Colon (tissue), 2 donors: ENCODE measurements at regions not wholly inside any gene's neighbourhood (a gene's known extent, or its start where the extent isn't known, plus 50 kb on each side); places are given as distances from the start of the nearest gene placed in this dataset.
"Not testable (repeated sequence)": the region's sequence is repeated elsewhere in the genome, so short reads cannot be mapped to it uniquely, and the experiment has no call there.

Source experiments
- FAIRE-seq: peaks from 2 replicates; lab custom pipeline; 2012; peaks lifted over from hg19 to GRCh38; lab: Jason Lieb, UNC
- donor health status: control.
- donor health status: control.

DNA sequence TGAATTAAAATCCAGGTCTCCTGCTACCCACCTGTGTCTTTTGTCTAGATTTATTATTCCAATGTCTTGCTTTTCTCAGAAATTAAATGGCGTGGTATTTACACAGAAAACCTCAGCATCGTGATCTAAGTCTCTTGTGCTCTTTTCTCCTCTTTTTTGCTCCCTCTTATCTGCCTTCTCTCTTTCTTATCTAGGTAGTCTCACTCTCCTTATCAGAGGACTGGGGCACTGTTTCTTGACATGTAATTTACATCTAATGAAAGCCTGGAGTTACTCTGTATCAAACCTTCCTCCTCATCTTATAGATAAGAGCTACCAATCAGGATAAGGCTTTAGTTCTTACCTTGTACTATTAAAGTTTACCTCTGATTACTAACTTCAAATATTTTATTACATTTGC, 933.8 kb downstream of the TLE1 start:
- no peak for FAIRE-seq

DNA sequence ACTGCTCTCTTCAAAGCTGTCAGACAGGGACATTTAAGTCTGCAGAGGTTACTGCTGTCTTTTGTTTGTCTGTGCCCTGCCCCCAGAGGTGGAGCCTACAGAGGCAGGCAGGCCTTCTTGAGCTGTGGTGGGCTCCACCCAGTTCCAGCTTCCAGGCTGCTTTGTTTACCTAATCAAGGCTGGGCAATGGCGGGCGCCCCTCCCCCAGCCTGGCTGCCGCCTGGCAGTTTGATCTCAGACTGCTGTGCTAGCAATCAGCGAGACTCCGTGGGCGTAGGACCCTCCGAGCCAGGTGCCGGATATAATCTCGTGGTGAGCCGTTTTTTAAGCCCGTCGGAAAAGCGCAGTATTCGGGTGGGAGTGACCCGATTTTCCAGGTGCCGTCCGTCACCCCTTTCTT, 942.3 kb downstream of the TLE1 start:
- FAIRE-seq: not testable (repeated sequence)

DNA sequence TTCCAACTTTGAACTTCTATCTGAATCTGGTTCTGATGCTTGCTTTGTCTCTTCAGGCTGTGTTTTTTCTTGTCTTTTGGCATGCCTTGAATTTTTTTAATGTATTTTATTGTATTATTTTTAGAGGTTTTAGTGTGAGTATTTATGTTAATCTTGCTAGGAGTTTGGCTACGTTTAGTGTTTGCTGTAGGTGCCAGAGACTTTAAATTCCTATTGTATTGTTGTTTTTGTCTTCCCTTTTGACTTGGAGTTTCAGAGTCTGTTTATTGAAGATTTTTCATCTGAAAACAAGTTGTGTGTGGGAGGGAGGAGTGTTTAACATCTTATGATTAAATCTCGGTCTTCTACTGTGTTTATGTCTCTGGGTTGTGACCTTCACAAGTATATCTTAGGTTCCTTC, 956.8 kb downstream of the TLE1 start:
- no peak for FAIRE-seq

DNA sequence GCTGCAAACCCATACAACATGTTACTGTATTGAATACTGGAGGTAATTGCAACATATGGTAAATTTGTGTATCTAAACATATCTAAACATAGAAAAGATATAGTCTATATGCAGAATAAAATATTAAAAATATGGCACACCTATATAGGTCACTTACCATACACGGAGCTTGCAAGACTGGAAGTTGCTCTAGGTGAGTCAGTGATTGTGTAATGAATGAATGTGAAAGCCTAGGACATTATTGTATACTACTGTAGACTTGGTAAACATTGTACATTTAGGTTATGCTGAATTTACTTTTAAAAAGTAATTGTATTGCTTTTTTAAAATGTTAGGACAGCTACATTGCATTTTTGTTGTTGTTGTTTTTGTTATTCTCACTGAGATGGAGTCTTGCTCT, 968.8 kb downstream of the TLE1 start:
- FAIRE-seq: no peak

DNA sequence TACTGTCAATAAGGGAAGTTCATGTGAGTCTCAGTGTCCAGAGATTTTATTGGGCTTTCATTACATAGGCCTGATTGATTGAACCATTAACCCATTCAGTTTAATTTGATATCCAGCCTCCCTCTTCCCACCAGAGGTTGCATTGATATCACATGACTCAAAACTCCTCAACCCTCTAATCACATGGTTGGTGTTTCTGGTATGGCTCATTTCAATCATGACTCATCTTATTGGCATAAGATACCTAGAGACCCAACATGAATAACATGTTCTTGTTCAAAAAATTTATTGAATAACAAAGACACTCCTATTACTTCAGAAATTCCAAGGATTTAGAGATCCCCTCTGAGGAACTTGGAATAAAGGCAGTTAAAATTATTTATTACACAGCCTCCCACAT, 982.2 kb downstream of the TLE1 start:
- no peak for FAIRE-seq

DNA sequence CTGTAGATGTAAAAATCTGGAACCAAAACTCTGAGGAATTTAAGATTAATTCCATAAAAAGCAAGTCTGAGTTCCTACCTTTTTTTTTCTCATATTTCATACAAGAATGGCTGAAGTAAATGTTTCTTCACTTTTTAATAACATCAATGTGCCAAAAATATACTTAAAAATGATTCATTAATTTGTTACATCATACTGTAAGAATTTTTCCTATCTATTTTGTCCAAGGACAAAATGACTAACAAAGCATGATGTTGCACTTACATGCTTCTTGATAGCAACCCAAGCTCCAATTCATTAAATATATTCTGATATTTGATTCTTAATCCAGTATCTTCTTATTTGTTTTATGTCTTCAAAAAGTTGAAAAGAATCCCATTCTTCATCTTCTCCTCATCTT, 988.3 kb downstream of the TLE1 start:
- no peak for FAIRE-seq

DNA sequence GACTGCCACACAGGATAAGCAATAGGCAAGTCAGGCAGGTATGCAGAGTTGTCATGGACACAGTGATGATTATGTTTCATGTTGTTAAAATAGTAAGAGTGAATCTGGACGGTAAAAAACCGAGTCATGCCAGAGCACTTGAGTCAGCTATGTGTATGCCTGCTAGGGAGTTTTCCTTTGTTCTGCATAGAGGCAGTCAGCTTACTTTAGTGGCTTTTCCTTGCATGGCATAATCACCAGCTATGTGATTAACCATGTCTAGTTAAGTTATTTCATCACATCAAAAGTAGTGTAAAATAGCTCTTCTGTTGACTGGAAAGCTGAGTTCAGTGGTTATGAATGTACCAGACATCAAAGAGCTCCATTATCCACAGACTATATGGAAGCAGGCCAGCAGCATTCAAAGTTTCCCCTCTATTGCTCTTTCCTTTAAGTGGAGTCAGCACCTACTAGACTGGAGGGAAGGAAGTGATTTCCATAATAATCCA, 989.8 kb downstream of the TLE1 start:
- FAIRE-seq: no peak

DNA sequence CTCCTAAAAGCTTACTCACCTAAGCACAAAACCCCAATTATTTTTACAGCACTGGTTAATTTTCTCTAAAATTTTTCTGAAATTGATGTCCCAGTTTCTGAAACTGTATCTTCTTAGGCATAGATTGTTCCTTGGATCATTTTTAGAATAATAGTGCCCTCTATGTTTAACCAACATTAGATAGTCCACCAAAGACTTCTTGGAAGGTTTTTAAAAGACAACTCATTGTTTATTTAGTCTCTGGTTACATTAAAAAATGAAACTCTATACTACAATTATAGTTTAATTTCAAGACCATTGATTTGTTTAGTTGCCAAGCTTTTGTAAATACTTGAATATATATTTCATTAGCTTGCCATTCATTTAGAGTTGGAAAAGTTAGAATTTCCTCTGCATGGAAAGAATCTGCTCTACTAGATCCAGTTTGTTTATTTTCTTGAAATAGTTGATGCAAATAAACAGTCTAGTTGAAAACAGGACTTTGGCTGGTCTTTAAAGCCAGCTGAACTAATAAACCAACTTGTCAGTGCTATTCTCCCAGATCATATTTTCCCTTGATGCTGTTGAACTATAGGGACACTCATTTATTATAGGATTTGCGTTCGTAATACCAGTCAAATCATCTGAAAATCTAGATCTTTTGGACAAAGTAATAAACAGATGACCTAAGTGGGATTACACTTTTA, 990.5 kb downstream of the TLE1 start:
- no peak for FAIRE-seq

DNA sequence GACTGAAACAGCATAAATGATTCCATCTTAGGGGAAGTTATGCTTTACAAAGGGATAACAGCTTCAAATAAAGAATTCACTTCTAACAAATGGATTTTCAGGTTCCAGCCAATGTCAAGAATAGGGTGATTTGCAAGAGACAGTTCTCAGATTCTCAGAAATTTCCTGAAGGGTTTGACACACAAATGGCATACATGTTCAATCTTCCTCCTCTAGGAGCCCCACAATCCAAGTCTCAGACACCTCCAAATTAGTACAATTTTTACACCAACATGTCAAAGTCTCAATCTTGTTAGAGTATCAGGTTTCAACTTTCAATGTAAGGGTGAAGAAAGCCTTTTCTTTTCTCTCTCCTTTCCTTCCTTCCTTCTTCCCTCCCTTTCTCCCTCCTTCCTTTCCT, 996.6 kb downstream of the TLE1 start:
- no peak for FAIRE-seq

DNA sequence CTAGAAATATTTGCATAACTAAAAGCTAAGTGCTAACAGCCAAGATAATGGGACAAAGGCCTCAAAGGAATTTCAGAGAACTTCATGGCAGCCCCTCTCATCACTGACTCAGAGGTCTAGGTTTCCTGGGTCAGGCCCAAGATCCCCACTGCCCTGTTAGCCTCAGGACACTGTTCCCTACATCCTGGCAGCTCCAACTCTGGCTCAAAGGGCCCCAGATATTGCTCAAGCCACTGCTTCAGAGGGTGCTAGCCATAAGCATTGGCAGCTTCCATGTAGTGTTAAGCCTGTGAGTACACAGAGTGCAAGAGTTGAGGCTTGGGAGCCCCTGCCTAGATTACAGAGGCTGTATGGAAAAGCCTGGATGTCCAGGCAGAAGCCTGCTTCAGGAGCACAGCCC, 998.1 kb downstream of the TLE1 start:
- FAIRE-seq: no peak

DNA sequence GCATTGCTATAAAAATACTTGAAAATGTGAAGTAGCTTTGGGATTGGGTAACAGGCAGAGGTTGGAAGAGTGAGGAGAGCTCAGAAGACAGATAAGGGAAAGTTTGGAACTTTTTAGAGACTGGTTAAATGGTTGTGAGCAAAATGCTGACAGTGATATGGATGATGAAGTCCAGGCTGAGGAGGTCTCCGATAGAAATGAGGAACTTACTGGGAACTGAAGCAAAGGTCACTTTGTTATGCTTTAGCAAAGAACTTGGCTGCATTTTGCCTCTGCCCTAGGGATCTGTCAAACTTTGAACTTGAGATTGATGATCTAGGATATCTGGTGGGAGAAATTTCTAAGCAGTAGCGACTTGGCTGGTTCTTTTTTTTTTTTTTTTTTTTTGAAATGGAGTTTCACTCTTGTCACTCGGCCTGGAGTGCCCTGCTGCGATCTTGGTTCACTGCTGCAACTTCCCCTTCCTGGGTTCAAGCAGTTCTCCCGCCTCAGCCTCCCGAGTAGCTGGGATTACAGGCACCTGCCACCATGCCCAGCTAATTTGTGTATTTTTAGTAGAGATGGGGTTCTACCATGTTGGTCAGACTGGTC, 998.9 kb downstream of the TLE1 start:
- no peak for FAIRE-seq

DNA sequence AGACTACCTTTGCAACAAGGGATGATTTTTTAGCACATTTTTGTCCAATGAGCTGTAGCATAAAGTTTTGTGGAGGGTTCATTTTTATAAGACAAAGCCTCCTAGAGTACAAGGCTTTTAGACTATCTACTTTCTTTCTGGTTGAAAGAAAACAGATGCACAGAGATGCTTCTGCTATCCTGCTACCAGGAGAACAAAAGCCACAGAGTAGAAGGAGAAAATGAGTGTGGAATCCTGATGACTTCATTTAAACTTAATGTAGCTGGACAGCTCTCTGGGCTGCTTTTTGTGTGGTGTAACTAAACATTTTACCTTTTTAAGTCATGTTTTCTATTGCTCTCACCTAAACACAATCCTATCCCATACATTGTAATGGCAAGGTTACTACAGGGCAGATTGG, 1009.4 kb downstream of the TLE1 start:
- no peak for FAIRE-seq

DNA sequence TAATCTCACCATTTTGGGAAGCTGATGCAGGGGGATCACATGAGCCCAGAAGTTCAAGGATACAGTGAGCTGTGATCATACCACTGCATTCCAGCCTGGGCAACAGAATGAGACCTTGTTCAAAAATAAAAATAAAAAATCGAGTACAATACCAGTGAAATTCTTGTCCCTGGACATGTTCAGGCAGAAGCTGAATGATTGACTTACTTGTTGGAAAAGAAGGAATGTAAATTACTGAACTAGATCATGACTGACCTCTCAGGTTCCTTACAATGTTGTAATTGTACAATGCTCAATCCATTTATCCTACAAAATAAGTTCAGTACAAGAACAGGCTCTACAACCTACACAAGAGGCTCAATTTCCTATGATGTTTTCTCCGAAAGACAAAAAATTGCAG, 1010.4 kb downstream of the TLE1 start:
- FAIRE-seq: no peak

DNA sequence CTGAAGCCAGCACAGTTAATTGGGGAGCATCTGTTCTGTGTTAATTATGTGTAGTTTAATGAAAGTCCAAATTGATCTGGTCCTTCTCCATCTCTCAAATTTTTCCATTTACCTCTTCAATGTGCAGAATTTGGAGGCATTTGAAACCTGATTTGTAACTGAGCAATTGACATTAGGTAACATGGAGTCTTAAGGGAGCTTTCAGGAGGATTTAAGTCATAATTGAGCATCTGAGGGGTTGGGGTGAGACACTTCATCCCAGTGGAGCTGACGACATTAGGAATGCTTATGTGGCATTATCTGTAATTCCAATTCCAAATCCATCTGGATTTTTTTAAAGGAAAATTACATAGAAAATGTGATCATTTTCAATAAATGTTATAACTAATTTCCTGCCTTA, 1015.9 kb downstream of the TLE1 start:
- FAIRE-seq: no peak

DNA sequence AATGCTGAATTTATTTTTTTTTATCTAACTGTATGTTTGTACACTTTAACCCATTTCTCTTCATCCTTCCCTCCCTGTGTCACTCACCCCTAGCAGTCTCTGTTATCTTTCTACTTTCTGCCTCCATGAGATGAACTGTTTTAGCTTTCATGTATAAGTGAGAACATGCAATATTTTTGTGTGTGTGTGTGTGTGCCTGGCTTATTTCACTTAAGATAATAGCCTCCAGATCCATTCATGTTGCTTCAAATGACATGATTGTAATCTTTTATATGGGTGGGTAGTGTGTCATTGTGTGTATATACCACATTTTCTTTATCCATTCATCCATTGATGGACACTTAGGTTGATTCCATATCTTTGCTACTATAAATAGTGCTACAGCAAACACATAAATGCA, 1023.9 kb downstream of the TLE1 start:
- FAIRE-seq: no peak

DNA sequence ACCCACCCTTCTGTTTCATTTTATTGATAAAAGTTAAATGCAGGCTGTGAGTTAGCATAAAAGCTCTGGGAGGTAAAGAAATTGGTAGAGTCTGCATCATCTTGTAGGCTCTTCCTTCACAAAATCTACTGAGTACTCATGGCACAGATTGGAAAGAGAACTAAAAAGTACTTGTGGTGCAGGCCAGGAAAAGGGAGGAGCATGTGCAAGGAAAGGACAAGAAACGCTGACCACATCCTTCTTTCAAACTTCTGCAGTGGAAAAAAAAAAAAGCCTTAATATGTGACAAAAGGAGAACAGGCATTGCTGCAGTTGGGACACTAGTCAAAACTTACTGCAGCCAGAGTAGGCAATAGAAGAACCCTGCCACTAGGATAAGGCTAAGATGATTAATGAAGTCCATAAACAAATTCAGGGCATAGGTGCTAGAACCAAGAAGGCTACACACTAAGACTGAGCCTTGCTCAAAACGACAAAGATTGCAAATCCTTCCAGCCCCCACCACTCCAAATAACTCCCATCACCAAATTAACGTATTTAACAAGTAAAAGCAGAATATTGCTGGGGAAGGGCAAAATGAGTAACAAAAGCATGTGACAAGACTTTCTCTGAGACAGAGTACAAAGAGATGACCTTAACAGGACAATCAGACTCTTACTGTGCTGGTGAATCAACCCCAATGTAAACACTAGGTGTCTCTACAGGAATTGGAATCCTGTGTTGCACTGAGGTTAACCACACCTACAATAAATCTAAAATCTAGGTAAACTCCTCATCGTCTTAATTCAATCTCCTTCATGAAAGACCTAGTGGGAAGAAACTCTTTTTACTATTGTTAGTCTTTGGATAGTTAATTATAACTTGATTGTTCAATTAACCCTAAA, 1024.8 kb downstream of the TLE1 start:
- no peak for FAIRE-seq

DNA sequence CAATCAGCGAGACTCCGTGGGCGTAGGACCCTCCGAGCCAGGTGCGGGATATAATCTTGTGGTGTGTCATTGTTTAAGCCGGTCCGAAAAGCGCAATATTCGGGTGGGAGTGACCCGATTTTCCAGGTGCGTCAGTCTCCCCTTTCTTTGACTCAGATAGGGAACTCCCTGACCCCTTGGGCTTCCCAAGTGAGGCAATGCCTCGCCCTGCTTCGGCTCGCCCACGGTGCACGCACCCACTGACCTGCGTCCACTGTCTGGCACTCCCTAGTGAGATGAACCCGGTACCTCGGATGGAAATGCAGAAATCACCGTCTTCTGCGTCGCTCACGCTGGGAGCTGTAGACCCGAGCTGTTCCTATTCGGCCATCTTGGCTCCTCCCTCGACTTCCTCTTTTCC, 1029.6 kb downstream of the TLE1 start:
- FAIRE-seq: not testable (repeated sequence)

DNA sequence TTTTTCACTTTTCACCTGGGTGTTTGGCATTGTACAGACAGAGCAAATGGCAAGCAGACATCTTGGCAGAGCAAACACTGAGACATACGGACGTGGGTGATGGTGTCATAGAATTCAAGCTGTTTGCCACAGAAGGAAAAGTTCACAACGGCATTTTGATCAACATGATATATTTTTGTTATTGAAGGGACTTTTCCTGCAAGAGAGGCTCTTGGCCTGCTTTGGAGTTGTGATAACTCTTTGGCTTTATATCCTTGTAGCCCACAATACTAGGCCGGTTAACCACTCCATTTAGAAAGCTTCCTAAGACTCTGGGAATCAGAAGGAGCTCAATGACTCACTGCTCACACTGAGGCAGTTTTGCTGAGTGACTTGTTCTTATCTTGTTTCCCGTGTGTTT, 1038.3 kb downstream of the TLE1 start:
- FAIRE-seq: no peak

DNA sequence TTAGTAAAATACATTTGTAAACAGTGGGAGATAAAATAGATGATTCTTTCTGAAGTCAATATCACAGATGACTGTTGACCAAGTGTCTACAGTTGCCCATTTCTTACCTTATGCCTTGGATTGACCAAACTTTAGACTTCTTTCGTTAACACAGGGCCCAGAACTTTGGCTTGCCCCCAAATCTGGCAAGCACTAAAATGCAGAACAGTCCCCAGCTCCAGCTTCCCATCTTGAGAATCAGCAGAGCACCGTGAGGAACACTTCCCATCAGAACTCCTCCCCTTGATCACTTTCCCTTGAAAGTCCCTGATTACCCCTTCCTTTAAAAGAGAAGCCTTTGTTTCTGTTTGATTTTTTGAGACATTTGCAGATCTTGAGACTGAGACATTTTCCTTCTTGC, 1039.9 kb downstream of the TLE1 start:
- no peak for FAIRE-seq

DNA sequence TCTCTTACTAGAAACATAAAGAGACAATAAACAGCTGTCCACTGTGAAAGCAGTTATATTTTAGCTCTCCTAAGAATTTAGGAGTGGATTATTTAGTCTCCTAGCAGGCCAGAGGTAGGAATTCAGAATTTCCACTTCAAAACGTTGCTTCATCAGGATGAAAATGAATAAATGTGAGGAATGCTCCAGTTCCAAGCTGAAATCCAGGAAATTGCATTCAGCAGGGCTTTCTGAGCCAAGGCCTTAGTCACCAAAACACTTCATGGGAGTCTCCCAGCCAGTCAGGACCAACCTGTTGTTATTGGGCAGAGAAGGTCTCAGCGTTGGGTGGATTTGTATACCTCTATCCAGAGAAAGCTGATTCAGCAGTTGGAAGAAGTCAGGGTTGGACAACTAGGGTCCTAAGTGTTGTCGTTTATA, 1040.3 kb downstream of the TLE1 start:
- FAIRE-seq: no peak

DNA sequence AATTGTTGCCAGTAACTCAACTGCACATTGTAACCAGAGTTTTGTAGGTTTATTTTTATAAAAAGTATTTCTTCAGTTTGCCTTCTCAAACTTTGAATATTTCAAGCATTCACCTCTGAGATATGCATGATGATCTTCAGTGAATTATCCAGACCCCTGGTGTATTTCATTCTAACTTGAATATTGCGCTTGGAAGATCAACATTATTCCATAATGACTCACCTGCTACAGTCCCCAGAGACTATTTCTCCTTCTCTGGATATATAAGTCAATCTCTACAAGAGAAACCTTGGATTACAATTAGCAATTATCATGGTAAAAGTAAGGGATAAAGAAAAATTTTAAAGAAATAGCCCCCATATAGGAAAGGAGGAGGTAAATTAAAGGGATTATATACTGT, 1041.0 kb downstream of the TLE1 start:
- FAIRE-seq: no peak

DNA sequence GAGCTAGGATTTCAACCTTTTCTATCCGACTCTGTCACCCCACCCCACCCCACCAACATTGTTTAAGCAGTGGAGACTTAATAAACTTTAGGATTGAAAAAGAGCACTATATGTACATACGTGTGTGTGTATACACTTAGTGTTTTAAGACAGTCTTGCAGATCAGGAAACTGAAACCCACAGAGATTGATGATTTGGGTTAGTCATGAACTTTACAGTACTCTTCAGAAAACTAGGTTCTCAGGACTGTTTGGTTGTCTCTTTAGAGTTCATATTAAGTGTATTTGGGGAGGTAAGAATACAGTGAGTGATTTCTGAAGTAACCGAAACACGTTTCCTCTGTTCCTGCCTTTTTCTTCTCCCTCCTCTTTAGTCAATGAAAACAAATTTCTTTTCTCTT, 1043.1 kb downstream of the TLE1 start:
- FAIRE-seq: no peak

DNA sequence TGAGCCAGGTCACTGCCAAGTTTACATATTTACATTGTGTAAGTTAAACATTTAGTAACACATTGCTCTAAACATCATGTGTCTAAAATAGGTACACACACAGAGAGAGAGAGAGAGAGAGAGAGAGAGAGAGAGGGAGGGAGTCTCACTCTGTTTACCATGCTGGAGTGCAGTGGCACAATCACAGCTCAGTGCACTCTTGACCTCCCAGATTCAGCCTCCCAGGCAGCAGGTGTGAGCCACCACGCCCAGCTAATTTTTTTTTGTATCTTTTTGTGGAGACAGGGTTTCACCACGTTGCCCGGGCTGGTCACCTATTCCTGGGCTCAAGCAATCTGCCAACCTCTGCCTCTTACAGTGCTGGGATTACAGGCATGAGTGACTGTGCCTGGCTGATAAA, 1045.3 kb downstream of the TLE1 start:
- no peak for FAIRE-seq
